Fibroblast of peridontal ligament (primary cell): ENCODE measurements at regions not wholly inside any gene's neighbourhood (a gene's known extent, or its start where the extent isn't known, plus 50 kb on each side); places are given as distances from the start of the nearest gene placed in this dataset.
"Not testable (repeated sequence)": the region's sequence is repeated elsewhere in the genome, so short reads cannot be mapped to it uniquely, and the experiment has no call there.

Experiments
- DNase-seq: peaks from one replicate; pipeline ENCODE4 v3.0.0-alpha.2; 2010; ENCODE audit errors: extremely low read depth

DNA sequence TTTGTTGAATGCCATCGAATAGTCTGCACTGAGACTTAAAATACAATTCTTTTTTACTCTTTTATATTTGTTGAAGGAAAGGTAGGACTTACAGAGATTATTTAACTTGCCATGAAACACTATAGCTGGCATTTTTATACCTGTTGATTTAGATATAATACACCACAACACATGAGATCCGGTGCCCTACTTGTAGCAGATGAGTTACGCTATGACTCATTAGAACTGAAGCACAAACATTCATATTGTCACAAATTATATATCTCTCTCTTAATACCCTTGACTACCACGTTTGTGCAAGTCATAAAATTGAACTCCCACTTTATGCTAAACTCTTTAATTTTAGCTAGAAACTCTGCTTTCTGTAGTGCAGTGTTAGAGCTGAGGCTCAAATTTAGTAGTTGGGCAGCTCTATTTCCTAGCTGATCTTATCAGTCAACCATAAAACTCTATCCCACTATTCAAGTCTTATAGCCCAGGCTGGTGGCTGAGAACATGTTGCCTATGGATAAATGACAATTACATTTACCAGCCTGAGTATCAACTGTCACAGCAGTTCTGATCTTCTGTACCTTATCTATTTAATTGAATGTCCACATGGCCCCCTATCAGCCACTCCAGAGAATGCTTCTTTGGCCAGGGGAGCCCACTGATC lies 137.4 kb upstream of the SEMA3D start:
- DNase-seq, result no peak

DNA sequence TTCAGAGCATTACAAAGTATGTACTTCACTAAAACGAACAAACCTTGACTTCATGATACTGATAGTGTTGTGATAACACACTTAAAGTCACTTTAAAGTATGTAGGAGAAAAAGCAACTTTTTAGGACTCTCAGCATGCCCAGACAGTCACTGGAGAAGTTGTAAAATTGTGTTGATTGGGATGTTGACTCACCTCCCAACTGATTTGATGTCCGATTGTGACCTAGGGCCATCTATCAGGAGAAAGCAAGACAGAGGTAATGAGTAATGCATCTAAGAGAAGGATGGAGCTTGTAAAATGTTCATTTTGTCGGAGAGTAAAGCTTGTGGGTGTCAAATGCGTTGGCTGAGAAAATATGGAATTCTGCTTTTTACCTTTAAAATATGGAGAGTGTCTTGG lies 135.4 kb upstream of the SEMA3D start:
- DNase-seq, result no peak

DNA sequence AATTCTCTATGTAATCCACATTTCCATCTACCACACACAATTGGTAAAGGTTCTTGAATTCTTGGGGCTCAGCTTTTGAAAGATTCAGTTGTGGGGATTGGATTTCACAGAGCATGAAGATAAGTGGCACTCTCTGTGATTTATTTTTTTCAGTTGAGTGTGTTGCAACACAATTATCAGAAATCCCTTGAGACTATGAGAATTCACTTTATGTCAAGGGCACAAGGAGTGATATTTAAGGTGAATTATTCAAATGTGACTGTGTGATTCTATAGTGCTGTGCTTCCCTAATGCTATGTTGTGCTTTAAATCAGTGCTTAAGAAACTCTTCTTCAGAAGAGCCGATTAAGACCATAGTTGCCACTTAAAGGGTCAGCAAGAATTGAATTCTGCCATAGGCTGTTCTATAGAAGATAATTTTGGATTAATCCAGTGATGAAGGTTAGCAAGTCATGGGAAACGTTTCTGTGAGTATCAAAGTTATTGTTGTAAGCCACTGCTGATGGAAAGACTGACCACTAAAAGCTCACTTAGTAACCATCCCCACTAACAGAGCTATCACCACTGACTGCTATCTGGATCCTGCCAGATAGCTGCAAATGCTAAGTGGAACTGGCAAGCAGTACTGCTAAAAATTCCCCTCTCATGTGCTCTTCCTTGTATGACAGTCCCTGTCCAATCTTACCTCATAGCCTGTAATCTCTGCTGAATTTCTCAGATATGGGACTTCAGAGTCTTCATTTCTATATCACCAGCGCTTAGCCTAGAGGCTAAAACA lies 134.0 kb upstream of the SEMA3D start:
- peak; percentile 13 for DNase-seq

DNA sequence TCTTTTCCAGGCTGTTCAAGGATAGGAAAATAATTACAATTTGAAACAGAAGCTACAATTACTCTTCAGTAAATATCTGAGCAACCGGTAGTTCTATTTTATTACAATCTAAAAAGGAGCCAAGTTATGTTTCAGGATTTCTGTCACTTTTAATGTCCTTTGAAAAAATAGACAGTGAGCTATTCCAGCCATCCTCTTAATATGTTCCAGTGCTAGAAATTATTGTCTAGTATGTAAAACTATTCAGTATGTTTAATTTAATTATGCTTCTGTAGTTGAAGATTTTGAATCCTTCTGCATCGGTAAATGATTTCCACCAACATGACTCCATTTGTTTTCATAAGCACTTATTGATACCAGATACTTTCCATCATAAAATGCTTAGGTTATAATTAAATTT lies 129.6 kb upstream of the SEMA3D start:
- no peak for DNase-seq

DNA sequence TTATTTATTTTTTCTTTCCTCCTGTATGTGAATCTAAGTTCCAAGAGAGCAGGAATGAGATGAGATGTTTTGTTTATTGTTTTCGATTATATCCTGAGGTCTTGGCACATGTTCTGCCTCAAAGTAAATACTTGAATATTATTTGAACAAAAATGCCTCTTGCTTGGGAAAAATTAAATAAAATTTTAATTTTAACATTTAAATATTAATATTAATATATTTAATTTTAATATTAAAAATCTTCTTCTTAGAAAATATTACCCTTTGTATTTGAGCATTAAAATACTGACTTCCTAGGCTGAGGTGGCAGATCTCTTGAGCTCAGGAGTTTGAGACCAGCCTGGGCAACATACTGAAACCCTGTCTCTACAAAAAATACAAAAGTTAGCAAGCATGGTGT lies 123.4 kb upstream of the SEMA3D start:
- no peak for DNase-seq

DNA sequence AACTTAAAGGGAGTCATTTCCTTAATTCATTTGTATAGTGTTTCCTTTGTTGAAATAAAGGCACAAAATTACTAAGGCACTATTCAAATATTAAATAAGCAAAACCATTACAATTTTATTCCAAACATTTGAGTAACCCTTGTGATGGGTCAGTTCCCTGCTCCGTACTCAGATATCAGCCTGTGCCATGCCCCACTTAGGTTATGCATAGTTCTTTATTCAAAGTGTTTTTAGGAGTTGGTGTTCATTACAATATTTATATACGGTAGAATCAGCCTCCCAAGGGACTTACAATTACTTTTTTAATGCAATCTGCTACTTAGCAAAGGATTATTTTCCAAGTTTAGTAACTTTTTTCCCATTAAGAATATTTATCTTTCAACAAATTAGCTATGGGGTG lies 119.3 kb upstream of the SEMA3D start:
- no peak for DNase-seq

DNA sequence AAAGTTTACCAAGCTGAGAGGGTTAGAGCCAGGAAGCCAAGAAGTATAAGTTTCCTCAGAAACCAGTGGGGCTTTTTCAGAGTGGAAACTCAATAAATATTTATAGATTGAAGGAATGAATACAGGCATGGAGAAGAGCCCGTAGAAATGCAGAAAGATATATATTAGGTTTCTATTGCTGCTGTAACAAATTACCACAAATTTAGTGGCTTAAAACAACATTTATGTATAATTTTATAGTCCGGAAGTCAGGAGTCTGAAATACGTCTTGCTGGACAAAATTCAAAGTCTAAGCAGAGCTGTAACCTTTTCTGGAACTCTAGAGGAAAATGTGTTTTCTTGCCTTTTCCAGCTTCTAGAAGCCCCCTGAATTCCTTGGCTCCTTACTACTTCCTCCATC lies 107.3 kb upstream of the SEMA3D start:
- no peak for DNase-seq

DNA sequence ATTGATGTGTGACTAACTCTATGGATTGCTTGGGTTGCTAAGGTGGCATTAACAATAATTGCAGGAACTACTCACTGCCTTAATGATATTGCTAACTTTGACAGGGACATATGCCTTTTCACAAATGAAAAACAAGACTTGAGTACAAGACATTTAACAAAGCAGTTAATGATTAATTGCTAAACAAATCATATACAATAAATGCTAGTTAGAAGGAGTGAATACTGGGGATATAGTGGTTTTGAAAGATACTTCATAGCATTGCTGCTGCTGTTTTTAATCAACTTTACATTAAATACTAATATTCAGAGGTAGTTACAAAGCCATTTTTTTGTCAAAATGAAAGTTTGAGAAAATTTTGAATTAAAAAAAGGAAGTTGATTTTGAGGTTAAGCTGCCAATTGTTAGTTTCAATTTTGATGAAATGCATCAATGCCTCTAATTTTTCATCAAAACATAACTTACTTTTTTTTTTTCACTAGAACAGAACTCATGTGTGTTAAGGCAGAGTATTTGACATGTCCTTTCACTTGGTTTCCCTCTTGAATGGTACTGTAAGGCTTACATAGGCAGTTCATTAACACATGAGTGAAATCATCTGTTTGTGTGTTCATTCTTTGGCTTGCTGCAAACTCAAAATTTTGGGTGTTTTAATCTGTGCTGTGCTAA lies 106.2 kb upstream of the SEMA3D start:
- no peak for DNase-seq

DNA sequence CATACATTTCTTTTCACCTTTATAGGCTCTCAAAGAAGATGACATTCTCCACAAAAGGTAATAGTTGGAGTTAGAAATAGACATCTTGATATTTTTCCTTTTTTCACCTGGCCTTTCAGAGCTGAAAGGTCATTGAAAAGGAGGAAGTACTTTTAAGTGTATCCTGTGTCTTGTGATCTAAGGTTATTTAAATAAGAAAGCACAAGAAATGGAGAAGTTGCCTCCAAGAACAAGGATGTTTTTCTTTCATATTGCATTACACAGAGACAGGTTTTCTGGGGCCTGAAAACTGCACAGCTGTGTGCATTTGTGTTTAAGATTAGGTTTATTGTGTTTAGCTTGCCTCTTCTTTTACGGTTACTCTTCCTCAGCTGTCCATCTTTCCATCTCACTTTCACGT lies 103.4 kb upstream of the SEMA3D start:
- DNase-seq, result no peak

DNA sequence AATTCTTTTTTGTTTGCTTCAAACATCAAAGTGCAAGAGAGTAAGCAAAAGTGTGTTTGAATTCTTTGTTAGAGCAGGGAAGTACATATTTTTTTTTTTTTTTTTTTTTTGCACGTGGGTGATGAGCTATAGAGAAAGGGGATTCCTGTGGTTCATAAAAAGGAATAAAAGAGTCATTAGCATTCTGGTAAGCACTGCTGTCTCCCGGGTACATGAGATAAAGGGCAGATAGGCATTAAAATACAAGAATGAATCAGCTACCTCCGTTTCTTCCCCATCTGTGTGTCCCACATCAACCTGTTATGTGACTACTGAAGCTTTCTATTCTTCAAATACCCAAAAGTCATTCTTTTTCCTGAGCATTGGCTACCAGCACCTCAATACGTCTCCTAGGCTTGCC lies 102.4 kb upstream of the SEMA3D start:
- no peak for DNase-seq

DNA sequence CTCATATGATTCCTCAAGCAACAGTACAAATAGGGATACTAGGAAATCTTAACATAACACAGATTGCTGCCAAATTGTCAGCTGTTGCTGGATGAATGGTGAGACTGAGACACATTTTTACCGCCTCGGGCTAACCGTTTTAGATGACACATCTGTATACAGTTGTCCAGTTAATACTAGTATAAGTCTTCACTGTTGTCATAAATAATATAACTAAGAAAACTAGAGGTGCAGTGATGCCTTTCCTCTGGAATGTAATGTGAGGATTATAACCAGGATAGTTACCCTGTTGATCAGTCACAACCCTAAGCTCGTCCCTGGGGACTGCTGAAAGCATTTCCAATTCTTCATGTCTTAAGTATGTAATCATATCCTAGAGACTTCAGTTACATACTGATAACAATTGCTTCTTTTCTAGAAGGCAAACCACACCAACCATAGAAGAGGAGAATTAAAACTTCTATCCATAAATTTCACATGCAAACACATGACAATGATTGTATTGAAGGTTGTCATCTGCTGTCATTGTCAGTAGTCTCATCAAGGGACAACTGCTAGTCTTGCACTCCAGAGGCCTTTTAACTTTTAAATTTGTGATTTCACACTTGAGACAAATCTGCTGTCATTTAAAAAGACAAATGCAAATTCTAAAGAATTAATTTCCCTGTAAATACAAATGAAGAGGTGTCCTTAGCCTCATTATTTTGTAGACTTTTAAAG lies 100.4 kb upstream of the SEMA3D start:
- peak; percentile 52 for DNase-seq

DNA sequence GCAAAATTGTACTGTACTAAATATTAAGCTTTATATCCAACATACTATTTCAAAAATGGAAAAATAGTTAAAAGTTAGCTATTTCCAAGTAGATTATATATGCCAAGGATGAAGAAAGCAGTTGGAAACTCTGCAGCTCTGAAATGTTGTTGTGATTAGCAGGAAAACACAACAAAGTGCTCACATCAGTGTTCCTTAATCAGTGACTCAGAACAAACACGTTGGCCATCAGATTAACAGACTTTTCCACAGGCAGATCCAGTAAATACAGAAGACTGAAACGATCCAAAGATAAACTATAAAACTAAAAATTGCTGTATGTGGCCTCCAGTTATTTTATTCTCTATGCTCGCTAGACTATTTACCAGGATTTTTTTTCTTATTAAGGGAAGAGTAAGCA lies 99.6 kb upstream of the SEMA3D start:
- DNase-seq, result peak; percentile 22

DNA sequence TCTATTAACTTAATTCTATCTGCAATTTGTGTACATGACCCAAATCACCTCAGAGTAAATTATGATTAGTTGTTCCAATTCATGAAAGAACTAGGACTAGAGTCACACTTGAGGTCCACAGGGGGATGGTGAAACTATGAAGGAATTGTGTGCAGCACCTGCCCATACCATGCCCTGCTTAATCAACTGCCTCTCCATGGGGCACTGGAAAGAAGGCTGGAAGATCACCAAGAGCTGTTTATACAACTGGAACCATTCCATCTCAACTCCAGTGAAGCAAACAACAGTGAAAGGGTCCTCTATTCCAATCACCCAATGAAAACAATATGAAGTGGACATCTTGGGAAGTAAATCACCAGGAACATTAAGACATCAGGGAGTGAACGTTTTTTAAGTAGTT lies 98.7 kb upstream of the SEMA3D start:
- no peak for DNase-seq

DNA sequence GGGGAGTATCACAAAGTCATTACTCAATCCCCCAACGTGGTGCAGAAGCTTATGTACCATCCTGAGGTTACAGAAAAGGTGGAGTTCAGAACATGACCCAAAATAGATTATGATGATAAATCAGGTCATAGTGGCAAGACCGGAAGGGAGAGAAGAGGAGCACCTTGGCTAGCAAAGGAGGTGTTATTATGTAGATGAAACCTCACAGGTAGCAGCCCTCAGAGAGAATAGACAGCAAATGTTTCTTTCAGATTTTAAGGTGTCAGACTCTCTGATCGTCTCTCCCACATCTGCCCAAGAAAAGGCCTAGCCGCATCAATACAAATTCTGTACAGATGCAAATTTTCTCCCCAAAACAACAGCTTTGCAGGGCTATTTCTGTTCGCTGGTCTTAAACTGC lies 88.3 kb upstream of the SEMA3D start:
- no peak for DNase-seq

DNA sequence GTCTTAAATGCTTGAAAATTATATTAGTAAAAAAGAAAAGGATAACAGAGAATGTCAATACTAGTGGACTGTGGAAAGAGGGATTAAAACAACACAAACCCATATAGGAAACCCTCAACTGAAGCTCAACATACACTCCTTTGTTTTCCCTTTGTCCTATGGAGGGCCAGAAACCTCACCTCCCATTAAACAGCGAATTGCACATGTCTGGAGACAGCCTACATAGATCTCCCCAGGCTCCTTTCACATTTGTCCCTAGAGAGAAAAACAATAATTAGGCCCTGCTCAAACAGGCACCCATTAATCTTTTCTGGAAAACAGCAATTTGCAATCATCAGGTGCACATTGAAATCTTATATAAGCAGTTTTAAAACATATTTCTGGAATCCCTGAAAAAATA lies 87.6 kb upstream of the SEMA3D start:
- no peak for DNase-seq

DNA sequence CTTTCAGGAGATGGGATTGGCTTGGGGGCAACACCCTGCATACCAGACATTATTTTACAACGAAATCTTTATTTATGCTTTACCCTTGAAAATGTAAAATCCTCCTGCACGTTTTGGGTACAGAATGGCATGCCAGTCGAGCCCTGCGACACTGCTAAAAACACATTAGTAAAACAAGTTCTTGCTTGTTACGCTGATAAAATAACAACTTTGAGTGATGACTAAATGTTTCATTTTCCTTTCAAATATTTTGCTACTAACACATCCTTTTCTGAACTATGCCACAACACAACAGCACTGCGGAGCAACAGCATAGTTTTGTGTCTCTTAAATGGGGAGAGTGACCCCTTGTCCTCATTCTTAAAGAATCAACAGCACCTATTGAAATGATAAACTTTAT lies 76.0 kb upstream of the SEMA3D start:
- DNase-seq, result no peak

DNA sequence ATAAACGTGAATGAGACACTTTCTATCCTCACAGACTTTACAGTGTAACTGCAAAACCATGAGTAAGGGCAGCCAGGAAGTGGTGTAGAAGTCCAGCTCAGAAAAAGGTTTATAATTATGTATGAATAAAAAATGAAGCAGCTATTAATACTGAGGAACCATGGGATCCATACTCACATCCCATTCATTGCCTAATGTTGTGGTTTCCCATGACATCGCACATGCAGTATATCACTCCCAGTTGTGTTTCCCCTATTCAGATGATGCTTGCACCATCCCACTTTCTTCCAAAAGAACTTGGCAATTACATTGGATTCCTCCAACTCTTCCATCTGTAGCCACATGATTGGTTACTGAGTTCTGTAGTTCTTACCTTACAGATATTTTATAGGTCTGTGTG lies 74.5 kb upstream of the SEMA3D start:
- peak; percentile 57 for DNase-seq

DNA sequence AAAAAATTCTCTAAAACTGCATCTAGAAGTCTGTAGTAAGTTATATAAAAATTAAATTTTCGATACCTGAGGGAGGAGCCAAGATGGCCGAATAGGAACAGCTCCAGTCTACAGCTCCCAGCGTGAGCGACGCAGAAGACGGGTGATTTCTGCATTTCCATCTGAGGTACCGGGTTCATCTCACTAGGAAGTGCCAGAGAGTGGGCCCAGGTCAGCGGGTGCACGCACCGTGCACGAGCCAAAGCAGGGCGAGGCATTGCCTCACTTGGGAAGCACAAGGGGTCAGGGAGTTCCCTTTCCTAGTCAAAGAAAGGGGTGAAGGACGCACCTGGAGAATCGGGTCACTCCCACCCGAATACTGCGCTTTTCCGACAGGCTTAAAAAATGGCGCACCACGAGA lies 62.9 kb upstream of the SEMA3D start:
- not testable (repeated sequence) for DNase-seq

DNA sequence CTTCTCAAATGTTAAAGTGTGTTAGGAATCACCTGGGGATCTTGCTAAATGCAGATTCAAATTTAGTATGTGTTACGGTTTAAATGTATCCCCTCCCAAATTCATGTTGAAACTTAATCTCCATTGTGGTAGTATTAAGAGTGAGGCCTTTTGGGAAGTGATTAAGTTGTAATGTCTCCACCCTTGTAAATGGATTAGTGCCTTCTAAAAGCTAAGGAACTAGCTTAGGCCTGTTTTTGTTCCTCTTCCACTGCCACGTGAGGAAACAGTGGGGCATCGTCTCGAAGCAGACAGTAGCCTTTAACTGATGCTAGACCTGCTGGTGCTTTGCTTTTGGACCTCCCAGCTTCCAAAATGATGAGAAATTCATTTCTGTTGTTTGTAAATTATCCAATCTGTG lies 52.3 kb upstream of the SEMA3D start:
- no peak for DNase-seq

DNA sequence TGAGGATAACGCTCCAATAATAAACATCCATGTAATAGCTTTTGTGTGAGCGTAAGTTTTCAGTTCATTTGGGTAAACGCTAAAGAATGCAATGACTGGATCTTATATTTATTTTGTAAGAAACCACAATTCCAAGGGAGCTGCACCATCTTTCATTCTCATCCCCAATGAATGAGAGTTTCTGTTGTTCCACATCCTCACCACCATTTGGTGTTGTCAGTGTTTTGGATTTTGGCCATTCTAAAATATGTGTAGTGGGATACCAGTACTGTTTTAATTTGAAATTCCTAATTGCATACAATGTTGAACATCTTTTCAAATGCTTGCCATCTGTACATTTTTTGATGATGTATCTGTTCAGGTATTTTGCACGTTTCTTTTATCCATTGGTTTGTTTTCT lies 50.9 kb upstream of the SEMA3D start:
- DNase-seq, result peak; percentile 85
